ENCODE measurements at regions not wholly inside any gene's neighbourhood (a gene's known extent, or its start where the extent isn't known, plus 50 kb on each side); places are given as distances from the start of the nearest gene placed in this dataset.

GRCh38 chr5:174344335-174344734 lies 298.8 kb downstream of the NSG2 start:
- TF ChIP-seq CTCF (IDR thresholded peaks at IDR 0.05) (no peak), SIN3A (IDR thresholded peaks at IDR 0.05; ENCODE audit: borderline replicate concordance, insufficient read depth, low read depth, low read length) (no peak)

Data from Panc1 (cell line).